Adrenal gland (tissue), 9 donors: ENCODE measurements at regions not wholly inside any gene's neighbourhood (a gene's known extent, or its start where the extent isn't known, plus 50 kb on each side); places are given as distances from the start of the nearest gene placed in this dataset.

Experiments
- DNase-seq, 7 donors: peaks; one replicate each; pipeline ENCODE4 v3.0.0-alpha.2; 2019 to 2020
- H3K27ac ChIP-seq, 5 donors: fragments of 200-600 bp; sonication (generic) in 4 of 5; 1 replicate in 3 of 5; 2 replicates in 2 of 5; pipeline versions ENCODE4 v1.5.1 to v1.8.0; 2016 to 2020; ENCODE audit warnings: mild to moderate bottlenecking in 1 of 5
- H3K27me3 ChIP-seq: fragments of 200-600 bp; 2 replicates; pipeline ENCODE4 v1.8.0; 2021
- H3K36me3 ChIP-seq, 2 donors: fragments of 200-600 bp; replicated peaks in 1 of 2; 1 replicate in 1 of 2; 2 replicates in 1 of 2; pipeline versions ENCODE4 v1.5.1 to v1.8.0; 2018 to 2022
- H3K4me1 ChIP-seq, 2 donors: fragments of 200-600 bp; replicated peaks in 1 of 2; 1 replicate in 1 of 2; 2 replicates in 1 of 2; pipeline versions ENCODE4 v1.5.1 to v1.8.0; 2018 to 2021
- H3K4me3 ChIP-seq, 4 donors: fragments of 200-600 bp; sonication (generic) in 3 of 4; one replicate each; pipeline ENCODE4 v1.5.1; 2016 to 2018
- H3K9me3 ChIP-seq, 3 donors: fragments of 200-600 bp; sonication (generic) in 1 of 3; replicated peaks in 1 of 3; 1 replicate in 2 of 3; 2 replicates in 1 of 3; pipeline versions ENCODE4 v1.5.1 to v1.8.0; 2016 to 2021
- POLR2A ChIP-seq, 2 donors: fragments of 450-650 bp; IDR thresholded peaks; one replicate each; pipeline ENCODE4 v1.6.1; 2017; ENCODE audit warnings: antibody characterized with exemption in 2 of 2, mild to moderate bottlenecking in 2 of 2, moderate library complexity in 1 of 2
- WGBS, 4 donors: extraction: QIAGEN DNeasy Blood & Tissue Kit in 2 of 4; methylation state at CpG; one replicate each; pipeline versions ENCODE4 v1.1.5 to v1.1.7; 2013 to 2017; 5-methylcytosine and 5-hydroxymethylcytosine counted together
- intact Hi-C, 2 donors: fragments of 100-400 bp; cut with DNase I; formaldehyde crosslinking; loops; one replicate each; pipeline versions ENCODE4 v1.14.1 to v1.15.0; 2022 to 2023
- TF ChIP-seq, protein P1 (sequence below), 6 experiments: fragments of 450-650 bp in 4 of 6; fragments of 200-600 bp in 2 of 6; sonication (generic) in 1 of 6; IDR thresholded peaks; 1 replicate in 5 of 6; 2 replicates in 1 of 6; pipeline versions ENCODE4 v1.5.1 to v1.8.0; 2016 to 2021; ENCODE audit warnings: antibody characterized with exemption in 6 of 6, mild to moderate bottlenecking in 2 of 6, moderate library complexity in 1 of 6
- donor health status: healthy with polysubstance abuse.
- donor health status: Bipolar disorder and iron deficiency.
- donor health status: DM: yes; HTN: yes; CAD: no.
- donor health status: DM: no; HTN: no; CAD: no.
- donor health status: DM: no; HTN: no; CAD: no.

DNA sequence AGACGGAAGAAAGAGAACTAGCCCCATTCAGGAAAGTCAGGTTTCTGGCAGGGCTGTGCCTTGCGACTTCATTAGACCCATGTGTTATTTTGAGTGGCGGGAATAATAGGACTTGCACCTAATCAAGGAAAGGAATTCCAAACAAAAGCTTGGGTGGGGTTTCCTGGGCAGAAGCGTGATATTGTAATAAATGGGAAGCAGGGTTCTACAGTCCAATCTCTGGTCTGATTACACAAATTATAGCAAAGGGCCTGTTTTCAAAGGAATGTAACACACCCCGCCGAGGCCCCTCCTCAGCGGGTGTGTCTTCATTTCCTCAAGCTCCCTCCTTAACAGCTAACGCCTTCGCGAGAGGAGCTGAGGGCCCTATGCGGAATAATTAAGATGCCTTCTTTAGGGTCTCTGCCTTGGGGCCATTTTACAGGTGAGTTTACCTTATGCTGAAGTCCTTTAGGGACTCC, 396.0 kb upstream of the C2CD4B start:
- Histone ChIP-seq H3K27me3 (no peaks in the 10 kb centered on the region), H3K36me3 (no peaks in the 10 kb centered on the region), H3K9me3 (no peaks in the 10 kb centered on the region), H3K4me3 (peak overlapping the region in 1 of 4 donors; percentile 25), H3K27ac (peak overlapping the region in 1 of 5 donors; percentile 51), H3K4me1 (no peaks in the 10 kb centered on the region)
- TF ChIP-seq, protein P1, sequence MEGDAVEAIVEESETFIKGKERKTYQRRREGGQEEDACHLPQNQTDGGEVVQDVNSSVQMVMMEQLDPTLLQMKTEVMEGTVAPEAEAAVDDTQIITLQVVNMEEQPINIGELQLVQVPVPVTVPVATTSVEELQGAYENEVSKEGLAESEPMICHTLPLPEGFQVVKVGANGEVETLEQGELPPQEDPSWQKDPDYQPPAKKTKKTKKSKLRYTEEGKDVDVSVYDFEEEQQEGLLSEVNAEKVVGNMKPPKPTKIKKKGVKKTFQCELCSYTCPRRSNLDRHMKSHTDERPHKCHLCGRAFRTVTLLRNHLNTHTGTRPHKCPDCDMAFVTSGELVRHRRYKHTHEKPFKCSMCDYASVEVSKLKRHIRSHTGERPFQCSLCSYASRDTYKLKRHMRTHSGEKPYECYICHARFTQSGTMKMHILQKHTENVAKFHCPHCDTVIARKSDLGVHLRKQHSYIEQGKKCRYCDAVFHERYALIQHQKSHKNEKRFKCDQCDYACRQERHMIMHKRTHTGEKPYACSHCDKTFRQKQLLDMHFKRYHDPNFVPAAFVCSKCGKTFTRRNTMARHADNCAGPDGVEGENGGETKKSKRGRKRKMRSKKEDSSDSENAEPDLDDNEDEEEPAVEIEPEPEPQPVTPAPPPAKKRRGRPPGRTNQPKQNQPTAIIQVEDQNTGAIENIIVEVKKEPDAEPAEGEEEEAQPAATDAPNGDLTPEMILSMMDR (IDR thresholded peaks at IDR 0.05), result no peak
- DNase-seq, result peak in 1 of 7 donors; percentile 22
- WGBS, 4 donors, result 79 to 82% (median 79%) methylated on average over 11 of the region's 11 CpGs
- intact Hi-C loops, result no loop called here

DNA sequence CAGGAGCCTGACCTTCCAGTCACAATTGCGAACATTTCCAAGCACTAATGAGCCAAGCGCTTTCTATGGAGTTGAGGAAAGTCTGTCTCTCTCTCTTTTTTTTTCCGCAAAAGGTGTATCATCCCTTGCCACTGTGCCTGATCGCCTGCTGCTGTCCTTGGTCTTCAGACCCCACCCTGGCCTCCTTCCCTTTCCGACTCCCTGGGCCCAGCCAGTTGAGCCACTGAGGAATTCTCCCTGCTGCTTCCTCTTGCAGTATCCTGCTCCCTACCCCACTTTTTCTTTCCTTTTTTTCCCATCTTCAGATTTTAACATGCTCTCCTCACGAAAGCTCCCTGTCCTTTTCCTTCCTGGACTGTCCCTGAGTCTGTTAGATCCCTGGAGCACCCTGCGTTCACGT, 396.5 kb upstream of the C2CD4B start:
- 80 to 90% (median 82%) methylated on average over 8 of the region's 8 CpGs for WGBS, 4 donors

DNA sequence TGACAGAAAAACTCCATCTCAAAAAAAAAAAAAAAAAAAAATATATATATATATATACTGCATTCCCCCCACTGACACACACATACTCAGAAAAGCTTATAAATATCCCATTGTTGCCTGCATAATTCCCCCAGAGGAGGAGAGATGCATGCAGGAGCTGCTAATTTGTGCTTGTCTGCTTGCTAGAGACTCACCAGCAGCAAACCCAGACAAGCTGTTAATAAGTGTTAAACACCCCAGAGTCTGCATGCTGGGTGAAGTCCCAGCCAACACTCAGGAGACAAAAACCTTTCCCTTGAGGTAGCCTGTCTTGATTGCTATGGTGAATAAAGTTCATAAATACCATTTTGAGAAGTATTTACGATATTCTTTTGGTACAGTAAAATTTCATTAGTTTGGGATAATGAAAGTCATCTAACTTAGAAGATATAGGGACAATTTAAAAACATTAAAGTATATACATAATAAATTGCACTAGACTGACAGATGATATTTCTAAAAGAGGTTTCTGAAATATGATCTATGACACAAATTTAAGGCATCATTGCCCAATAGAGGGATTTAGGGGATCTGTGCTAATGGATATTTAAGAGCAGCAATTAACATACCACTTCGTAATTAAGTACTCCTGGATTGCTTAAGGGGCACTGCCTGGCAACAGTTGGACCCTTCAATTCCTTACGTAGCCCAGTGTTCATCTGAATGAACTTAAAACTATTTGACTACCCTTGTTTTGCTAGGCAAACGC, 400.0 kb upstream of the C2CD4B start:
- Histone ChIP-seq H3K27me3 (no peaks in the 10 kb centered on the region), H3K4me1 (peaks cover 0 to 1% of the 10 kb centered on the region in 2 donors), H3K4me3 (no peak overlapping the region), H3K36me3 (no peaks in the 10 kb centered on the region), H3K9me3 (no peaks in the 10 kb centered on the region), H3K27ac (no peak overlapping the region)
- no peak for DNase-seq
- intact Hi-C loops, result no loop called here
- TF ChIP-seq, protein P1 (IDR thresholded peaks at IDR 0.05), result no peak
- TF ChIP-seq POLR2A (IDR thresholded peaks at IDR 0.05), result no peak
- WGBS, 4 donors, result 77 to 80% (median 79%) methylated on average over 4 of the region's 4 CpGs

More for the DNA sequence above, 396.5 kb upstream of the C2CD4B start:
- Histone ChIP-seq H3K4me3 (peak overlapping the region in 1 of 4 donors; percentile 25), H3K27ac (peak overlapping the region in 1 of 5 donors; percentile 51), H3K36me3 (no peaks in the 10 kb centered on the region), H3K9me3 (no peaks in the 10 kb centered on the region), H3K27me3 (no peaks in the 10 kb centered on the region), H3K4me1 (no peaks in the 10 kb centered on the region)
- intact Hi-C loops, result no loop called here
- no peak for TF ChIP-seq POLR2A (IDR thresholded peaks at IDR 0.05)
- TF ChIP-seq, protein P1 (IDR thresholded peaks at IDR 0.05), result no peak
- no peak for DNase-seq

DNA sequence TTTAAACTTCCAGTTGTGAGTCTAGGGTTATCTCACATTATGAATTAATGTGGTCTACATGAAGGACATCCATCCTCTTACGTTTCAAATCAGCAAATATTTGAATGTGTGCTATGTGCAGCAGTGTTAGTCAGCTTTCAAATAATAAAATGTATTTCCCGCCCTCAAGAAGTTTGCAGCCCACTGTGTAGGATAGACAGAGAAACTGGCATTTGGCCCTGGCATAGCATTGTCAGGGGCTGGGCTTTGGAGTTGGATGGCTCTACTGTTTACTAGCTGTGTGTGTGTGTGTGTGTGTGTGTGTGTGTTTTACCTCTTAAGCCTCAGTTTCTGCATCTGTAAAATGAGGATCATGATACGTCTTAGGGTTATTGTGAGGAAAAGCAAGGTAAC, 400.5 kb upstream of the C2CD4B start:
- peaks cover 0 to 3% of the 10 kb centered on the region in 2 donors for H3K4me1 ChIP-seq
- intact Hi-C loops, result no loop called here
- no peak overlapping the region for H3K27ac ChIP-seq
- H3K4me3 ChIP-seq, result no peak overlapping the region
- no peaks in the 10 kb centered on the region for H3K9me3 ChIP-seq
- WGBS, 4 donors, result 62 to 75% (median 69%) methylated on average over 3 of the region's 3 CpGs
- H3K36me3 ChIP-seq, result no peaks in the 10 kb centered on the region
- no peak for DNase-seq
- H3K27me3 ChIP-seq, result no peaks in the 10 kb centered on the region
- no peak for TF ChIP-seq POLR2A (IDR thresholded peaks at IDR 0.05)
- TF ChIP-seq, protein P1 (IDR thresholded peaks at IDR 0.05), result no peak
